ENCODE measurements at regions not wholly inside any gene's neighbourhood (a gene's known extent, or its start where the extent isn't known, plus 50 kb on each side); places are given as distances from the start of the nearest gene placed in this dataset.

DNA sequence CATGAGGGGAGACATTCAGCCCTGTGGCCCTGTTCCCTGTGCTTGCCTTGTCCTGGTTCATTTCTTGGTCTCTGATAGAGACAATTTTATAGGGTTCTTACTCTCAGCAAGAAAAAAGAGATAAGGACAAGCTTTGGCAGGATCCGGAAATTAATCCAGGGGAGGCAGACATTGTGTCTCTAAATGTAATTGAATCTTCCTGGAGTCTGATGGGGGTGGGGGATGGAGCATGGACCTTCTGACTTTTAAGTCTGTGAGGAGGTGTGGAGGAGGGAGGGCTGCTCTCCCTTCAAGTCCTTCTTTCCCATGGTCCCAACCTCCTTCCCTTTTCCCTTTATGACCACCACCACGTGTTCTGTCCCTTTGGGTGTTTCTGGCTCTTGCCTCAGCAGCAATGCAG lies 512.7 kb downstream of the DHX35 start:
- no peak for TF ChIP-seq CTCF (IDR thresholded peaks at IDR 0.05)
- TF ChIP-seq POLR2A (IDR thresholded peaks at IDR 0.05) = no peak
- TF ChIP-seq POLR2AphosphoS5 (IDR thresholded peaks at IDR 0.05) = no peak

Measured in stomach (tissue), 4 donors.